Natural killer cell (primary cell): ENCODE measurements at regions not wholly inside any gene's neighbourhood (a gene's known extent, or its start where the extent isn't known, plus 50 kb on each side); places are given as distances from the start of the nearest gene placed in this dataset.

Experiments used
- ATAC-seq, 3 donors: fragments of 150-1000 bp in 2 of 3; fragments of 200-7000 bp in 1 of 3; cut with Tn5 transposase; 1 replicate in 1 of 3; 2 replicates in 2 of 3; pipeline ENCODE4 v1.10.0; 2021; ENCODE audit warnings: mild to moderate bottlenecking in 2 of 3, moderate library complexity in 2 of 3
- DNase-seq, 2 donors: peaks; one replicate each; pipeline versions ENCODE4 v3.0.0 to v3.0.0-alpha.2; 2013 to 2021; ENCODE audit warnings: mixed read lengths in 1 of 2
- H3K27ac ChIP-seq: one replicate; pipeline ENCODE4 v1.5.1; 2013; ENCODE audit warnings: mild to moderate bottlenecking, low read length
- H3K27me3 ChIP-seq: one replicate; pipeline ENCODE4 v1.6.1; 2013; ENCODE audit warnings: low read length; ENCODE audit not compliant: control insufficient read depth, insufficient read depth
- H3K36me3 ChIP-seq: one replicate; pipeline ENCODE4 v1.6.1; 2013; ENCODE audit warnings: low read length; ENCODE audit not compliant: control insufficient read depth, insufficient read depth
- H3K4me1 ChIP-seq: one replicate; pipeline ENCODE4 v1.6.1; 2013; ENCODE audit warnings: low read length; ENCODE audit not compliant: control insufficient read depth, insufficient read depth
- H3K4me3 ChIP-seq: one replicate; pipeline ENCODE4 v1.5.1; 2013; ENCODE audit warnings: low read length
- H3K9me3 ChIP-seq: one replicate; pipeline ENCODE4 v1.6.1; 2013; ENCODE audit warnings: low read length; ENCODE audit not compliant: control insufficient read depth, insufficient read depth
- H3K27ac Mint-ChIP-seq, 2 donors: one replicate each; pipeline ENCODE4 v1.8.0; 2022; ENCODE audit warnings: mild to moderate bottlenecking in 2 of 2, mixed read lengths in 2 of 2, moderate library complexity in 1 of 2
- H3K27me3 Mint-ChIP-seq, 2 donors: one replicate each; pipeline ENCODE4 v1.8.0; 2022; ENCODE audit warnings: low read depth in 2 of 2, mixed read lengths in 2 of 2
- H3K36me3 Mint-ChIP-seq: one replicate; pipeline ENCODE4 v1.8.0; 2022; ENCODE audit warnings: mixed read lengths
- H3K4me1 Mint-ChIP-seq, 2 donors: one replicate each; pipeline ENCODE4 v1.8.0; 2022; ENCODE audit warnings: mixed read lengths in 2 of 2
- H3K4me3 Mint-ChIP-seq: one replicate; pipeline ENCODE4 v1.8.0; 2022; ENCODE audit warnings: mild to moderate bottlenecking, moderate library complexity, mixed read lengths
- H3K9me3 Mint-ChIP-seq, 2 donors: one replicate each; pipeline ENCODE4 v1.8.0; 2022; ENCODE audit warnings: mixed read lengths in 2 of 2
- WGBS: methylation state at CpG from one replicate; pipeline ENCODE4 v1.1.7; 2013; ENCODE audit warnings: missing lambda C conversion rate; ENCODE audit not compliant: insufficient coverage; 5-methylcytosine and 5-hydroxymethylcytosine counted together
- intact Hi-C: fragments of 100-400 bp; cut with micrococcal nuclease; formaldehyde crosslinking; loops from one replicate; pipeline ENCODE4 v1.14.2; 2022
- TF ChIP-seq, protein P1 (sequence below): fragments of 200-600 bp; IDR thresholded peaks from one replicate; pipeline ENCODE4 v1.8.0; 2022; ENCODE audit warnings: antibody characterized with exemption

DNA sequence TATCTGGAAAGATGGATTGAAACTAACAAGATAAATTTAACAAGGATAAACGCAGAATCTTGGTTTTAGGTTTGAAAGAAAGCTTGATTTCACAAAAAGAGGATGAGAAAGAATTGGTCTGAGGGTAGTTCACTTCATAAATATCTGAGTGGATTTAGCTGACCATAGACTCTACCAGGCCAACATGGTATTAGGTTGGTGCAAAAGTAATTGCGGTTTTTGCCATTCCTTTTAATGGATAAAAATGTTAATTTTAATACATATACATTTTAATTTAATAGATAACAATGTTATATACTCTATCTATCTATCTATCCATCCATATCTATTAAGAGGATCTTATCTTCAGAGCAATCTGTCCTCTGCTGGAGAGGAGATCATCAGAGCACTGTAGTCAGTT is 70.2 kb upstream of the PLXNA2 start:
- H3K36me3 ChIP-seq: no peaks in the 10 kb centered on the region
- no peak overlapping the region for H3K27ac ChIP-seq
- Mint-ChIP-seq H3K4me1 (no peaks in the 10 kb centered on the region), H3K27ac (no peak overlapping the region), H3K9me3 (peaks cover 0 to 2% of the 10 kb centered on the region in 2 donors), H3K36me3 (no peaks in the 10 kb centered on the region), H3K27me3 (peaks cover 14 to 38% of the 10 kb centered on the region in 2 donors), H3K4me3 (no peak overlapping the region)
- 89% methylated on average over 1 of the region's 2 CpGs for WGBS
- H3K4me3 ChIP-seq: no peak overlapping the region
- TF ChIP-seq, protein P1, sequence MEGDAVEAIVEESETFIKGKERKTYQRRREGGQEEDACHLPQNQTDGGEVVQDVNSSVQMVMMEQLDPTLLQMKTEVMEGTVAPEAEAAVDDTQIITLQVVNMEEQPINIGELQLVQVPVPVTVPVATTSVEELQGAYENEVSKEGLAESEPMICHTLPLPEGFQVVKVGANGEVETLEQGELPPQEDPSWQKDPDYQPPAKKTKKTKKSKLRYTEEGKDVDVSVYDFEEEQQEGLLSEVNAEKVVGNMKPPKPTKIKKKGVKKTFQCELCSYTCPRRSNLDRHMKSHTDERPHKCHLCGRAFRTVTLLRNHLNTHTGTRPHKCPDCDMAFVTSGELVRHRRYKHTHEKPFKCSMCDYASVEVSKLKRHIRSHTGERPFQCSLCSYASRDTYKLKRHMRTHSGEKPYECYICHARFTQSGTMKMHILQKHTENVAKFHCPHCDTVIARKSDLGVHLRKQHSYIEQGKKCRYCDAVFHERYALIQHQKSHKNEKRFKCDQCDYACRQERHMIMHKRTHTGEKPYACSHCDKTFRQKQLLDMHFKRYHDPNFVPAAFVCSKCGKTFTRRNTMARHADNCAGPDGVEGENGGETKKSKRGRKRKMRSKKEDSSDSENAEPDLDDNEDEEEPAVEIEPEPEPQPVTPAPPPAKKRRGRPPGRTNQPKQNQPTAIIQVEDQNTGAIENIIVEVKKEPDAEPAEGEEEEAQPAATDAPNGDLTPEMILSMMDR: no peak
- no peaks in the 10 kb centered on the region for H3K4me1 ChIP-seq
- H3K9me3 ChIP-seq: no peaks in the 10 kb centered on the region
- no peak for ATAC-seq
- intact Hi-C loops: no loop called here
- H3K27me3 ChIP-seq: no peaks in the 10 kb centered on the region
- DNase-seq: no peak

DNA sequence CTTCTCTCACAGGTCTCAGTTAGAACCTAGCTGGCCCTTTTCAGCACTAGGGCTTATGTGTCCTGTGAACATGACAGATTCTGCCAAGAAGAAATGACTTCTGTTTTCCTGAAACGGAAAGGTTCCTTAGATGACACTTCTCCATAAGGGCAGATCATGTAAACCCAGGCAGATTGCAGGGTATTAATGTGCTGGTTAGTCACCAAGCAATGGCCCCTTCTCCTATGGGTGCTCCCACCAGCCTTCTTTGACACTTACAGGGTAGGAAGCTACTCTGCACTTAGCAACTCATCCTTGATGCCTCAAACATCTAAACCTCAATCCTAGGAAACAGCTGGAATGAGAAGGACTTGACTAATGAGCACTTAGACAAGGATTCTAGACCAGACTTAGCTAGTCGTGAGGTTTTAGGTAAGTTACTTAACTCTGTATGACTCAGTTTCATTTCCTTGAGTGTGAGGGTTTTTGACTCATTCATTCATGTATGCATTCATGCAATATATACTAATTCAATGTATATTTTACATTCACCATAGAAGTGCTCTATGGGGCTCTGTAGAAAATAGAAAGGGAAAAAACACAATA is 74.1 kb upstream of the PLXNA2 start:
- peaks cover 14 to 32% of the 10 kb centered on the region in 2 donors for H3K27me3 Mint-ChIP-seq
- DNase-seq (no peak), ATAC-seq (no peak)
- H3K27ac Mint-ChIP-seq: no peak overlapping the region
- Histone ChIP-seq H3K27ac (no peak overlapping the region), H3K4me1 (no peaks in the 10 kb centered on the region), H3K4me3 (no peak overlapping the region), H3K36me3 (no peaks in the 10 kb centered on the region), H3K9me3 (no peaks in the 10 kb centered on the region), H3K27me3 (no peaks in the 10 kb centered on the region)
- intact Hi-C loops: no loop called here
- peaks cover 0 to 2% of the 10 kb centered on the region in 2 donors for H3K9me3 Mint-ChIP-seq
- no peaks in the 10 kb centered on the region for H3K4me1 Mint-ChIP-seq
- no peak overlapping the region for H3K4me3 Mint-ChIP-seq
- TF ChIP-seq, protein P1: no peak
- H3K36me3 Mint-ChIP-seq: no peaks in the 10 kb centered on the region
- 62% methylated on average over 2 of the region's 2 CpGs for WGBS

GRCh38 chr1:208324005-208324404 is 79.8 kb upstream of the PLXNA2 start:
- Histone ChIP-seq H3K4me3 (no peak overlapping the region), H3K36me3 (no peaks in the 10 kb centered on the region), H3K4me1 (no peaks in the 10 kb centered on the region), H3K27me3 (no peaks in the 10 kb centered on the region), H3K27ac (no peak overlapping the region), H3K9me3 (no peaks in the 10 kb centered on the region)
- H3K4me1 Mint-ChIP-seq: no peaks in the 10 kb centered on the region
- ATAC-seq (no peak), DNase-seq (no peak)
- peaks cover 7 to 18% of the 10 kb centered on the region in 2 donors for H3K27me3 Mint-ChIP-seq
- 91% methylated on average over 7 of the region's 7 CpGs for WGBS
- TF ChIP-seq, protein P1: no peak
- H3K9me3 Mint-ChIP-seq: peaks cover 0 to 2% of the 10 kb centered on the region in 2 donors
- no peaks in the 10 kb centered on the region for H3K36me3 Mint-ChIP-seq
- intact Hi-C loops: no loop called here
- no peak overlapping the region for H3K4me3 Mint-ChIP-seq
- no peak overlapping the region for H3K27ac Mint-ChIP-seq

- H3K27ac Mint-ChIP-seq: no peak overlapping the region
- TF ChIP-seq, protein P1: no peak
- Histone ChIP-seq H3K27ac (no peak overlapping the region), H3K9me3 (no peaks in the 10 kb centered on the region), H3K4me1 (no peaks in the 10 kb centered on the region), H3K27me3 (no peaks in the 10 kb centered on the region), H3K4me3 (no peak overlapping the region), H3K36me3 (no peaks in the 10 kb centered on the region)
- peaks cover 14 to 21% of the 10 kb centered on the region in 2 donors for H3K27me3 Mint-ChIP-seq
- H3K4me3 Mint-ChIP-seq: no peak overlapping the region
- DNase-seq (no peak), ATAC-seq (no peak)
- no peaks in the 10 kb centered on the region for H3K9me3 Mint-ChIP-seq
- H3K4me1 Mint-ChIP-seq: no peaks in the 10 kb centered on the region
- WGBS: 79% methylated on average over 1 of the region's 1 CpG
- no peaks in the 10 kb centered on the region for H3K36me3 Mint-ChIP-seq
- intact Hi-C loops: no loop called here
Measured at GRCh38 chr1:208326033-208326432, 81.8 kb upstream of the PLXNA2 start.
